Upper lobe of left lung (tissue), 4 donors: ENCODE measurements at regions not wholly inside any gene's neighbourhood (a gene's known extent, or its start where the extent isn't known, plus 50 kb on each side); places are given as distances from the start of the nearest gene placed in this dataset.

Source experiments
- CTCF ChIP-seq, 6 experiments: fragments of 450-650 bp in 4 of 6; fragments of 200-600 bp in 2 of 6; sonication (generic) in 2 of 6; IDR thresholded peaks; one replicate each; pipeline ENCODE4 v1.5.1; 2016 to 2019; ENCODE audit warnings: antibody characterized with exemption in 6 of 6
- POLR2A ChIP-seq, 4 donors: fragments of 450-650 bp; IDR thresholded peaks; one replicate each; pipeline ENCODE4 v1.5.1; 2016 to 2017; ENCODE audit warnings: antibody characterized with exemption in 4 of 4, mild to moderate bottlenecking in 2 of 4

GRCh38 chr5:136676685-136677084, 311.3 kb upstream of the TRPC7 start:
- TF ChIP-seq POLR2A (IDR thresholded peaks at IDR 0.05) (no peak), CTCF (IDR thresholded peaks at IDR 0.05) (no peak)
